ENCODE measurements at regions not wholly inside any gene's neighbourhood (a gene's known extent, or its start where the extent isn't known, plus 50 kb on each side); places are given as distances from the start of the nearest gene placed in this dataset.
"Not testable (repeated sequence)": the region's sequence is repeated elsewhere in the genome, so short reads cannot be mapped to it uniquely, and the experiment has no call there.

- H3K27me3 ChIP-seq (ENCODE audit: insufficient read depth, low read depth, severe bottlenecking) = no peaks in the 10 kb centered on the region
- H3K36me3 ChIP-seq = no peaks in the 10 kb centered on the region
- peaks cover 5% of the 10 kb centered on the region for H3K9me3 ChIP-seq (ENCODE audit: severe bottlenecking)
- DNase-seq = no peak
- no peak overlapping the region for H3K27ac ChIP-seq
- no peak overlapping the region for H3K4me3 ChIP-seq (ENCODE audit: low read depth, low read length)
- TF ChIP-seq CTCF (IDR thresholded peaks at IDR 0.05; ENCODE audit: low read depth, low read length) = no peak
Observed at GRCh38 chr5:5854087-5854486, 431.6 kb downstream of the ICE1 start.

GRCh38 chr5:5838493-5838892 is 416.0 kb downstream of the ICE1 start:
- H3K27ac ChIP-seq = no peak overlapping the region
- H3K4me3 ChIP-seq (ENCODE audit: low read depth, low read length) = no peak overlapping the region
- TF ChIP-seq CTCF (IDR thresholded peaks at IDR 0.05; ENCODE audit: low read depth, low read length) = no peak
- no peaks in the 10 kb centered on the region for H3K27me3 ChIP-seq (ENCODE audit: insufficient read depth, low read depth, severe bottlenecking)
- no peak for DNase-seq
- H3K36me3 ChIP-seq = no peaks in the 10 kb centered on the region
- H3K9me3 ChIP-seq (ENCODE audit: severe bottlenecking) = no peaks in the 10 kb centered on the region

- H3K9me3 ChIP-seq (ENCODE audit: severe bottlenecking); H3K36me3 ChIP-seq; DNase-seq; H3K4me3 ChIP-seq (ENCODE audit: low read depth, low read length); H3K27me3 ChIP-seq (ENCODE audit: insufficient read depth, low read depth, severe bottlenecking); H3K27ac ChIP-seq: not testable (repeated sequence)
Observed at GRCh38 chr5:5831622-5832021, 409.1 kb downstream of the ICE1 start.

- Histone ChIP-seq H3K27me3 (ENCODE audit: insufficient read depth, low read depth, severe bottlenecking) (no peaks in the 10 kb centered on the region), H3K36me3 (no peaks in the 10 kb centered on the region), H3K4me3 (ENCODE audit: low read depth, low read length) (no peak overlapping the region), H3K27ac (no peak overlapping the region), H3K9me3 (ENCODE audit: severe bottlenecking) (peaks cover 3% of the 10 kb centered on the region)
- no peak for TF ChIP-seq CTCF (IDR thresholded peaks at IDR 0.05; ENCODE audit: low read depth, low read length)
- no peak for DNase-seq
Observed at GRCh38 chr5:5828619-5829018, 406.1 kb downstream of the ICE1 start.

GRCh38 chr5:5826911-5827310 is 404.4 kb downstream of the ICE1 start:
- H3K36me3 ChIP-seq = no peaks in the 10 kb centered on the region
- DNase-seq = no peak
- peaks cover 3% of the 10 kb centered on the region for H3K9me3 ChIP-seq (ENCODE audit: severe bottlenecking)
- H3K27ac ChIP-seq = no peak overlapping the region
- H3K27me3 ChIP-seq (ENCODE audit: insufficient read depth, low read depth, severe bottlenecking) = no peaks in the 10 kb centered on the region
- no peak for TF ChIP-seq CTCF (IDR thresholded peaks at IDR 0.05; ENCODE audit: low read depth, low read length)
- H3K4me3 ChIP-seq (ENCODE audit: low read depth, low read length) = no peak overlapping the region

GRCh38 chr5:5822729-5823257 is 400.3 kb downstream of the ICE1 start:
- no peak for DNase-seq

More at GRCh38 chr5:5822729-5823257, 400.3 kb downstream of the ICE1 start:
- Histone ChIP-seq H3K27ac (no peak overlapping the region), H3K27me3 (ENCODE audit: insufficient read depth, low read depth, severe bottlenecking) (no peaks in the 10 kb centered on the region), H3K9me3 (ENCODE audit: severe bottlenecking) (peaks cover 3% of the 10 kb centered on the region), H3K4me3 (ENCODE audit: low read depth, low read length) (no peak overlapping the region), H3K36me3 (no peaks in the 10 kb centered on the region)
- TF ChIP-seq CTCF (IDR thresholded peaks at IDR 0.05; ENCODE audit: low read depth, low read length) = no peak
